Islet precursor cell (in vitro differentiated cells): ENCODE measurements at regions not wholly inside any gene's neighbourhood (a gene's known extent, or its start where the extent isn't known, plus 50 kb on each side); places are given as distances from the start of the nearest gene placed in this dataset.

Experiments used
- DNase-seq: peaks from one replicate; pipeline ENCODE4 v3.0.0-alpha.2; 2018

DNA sequence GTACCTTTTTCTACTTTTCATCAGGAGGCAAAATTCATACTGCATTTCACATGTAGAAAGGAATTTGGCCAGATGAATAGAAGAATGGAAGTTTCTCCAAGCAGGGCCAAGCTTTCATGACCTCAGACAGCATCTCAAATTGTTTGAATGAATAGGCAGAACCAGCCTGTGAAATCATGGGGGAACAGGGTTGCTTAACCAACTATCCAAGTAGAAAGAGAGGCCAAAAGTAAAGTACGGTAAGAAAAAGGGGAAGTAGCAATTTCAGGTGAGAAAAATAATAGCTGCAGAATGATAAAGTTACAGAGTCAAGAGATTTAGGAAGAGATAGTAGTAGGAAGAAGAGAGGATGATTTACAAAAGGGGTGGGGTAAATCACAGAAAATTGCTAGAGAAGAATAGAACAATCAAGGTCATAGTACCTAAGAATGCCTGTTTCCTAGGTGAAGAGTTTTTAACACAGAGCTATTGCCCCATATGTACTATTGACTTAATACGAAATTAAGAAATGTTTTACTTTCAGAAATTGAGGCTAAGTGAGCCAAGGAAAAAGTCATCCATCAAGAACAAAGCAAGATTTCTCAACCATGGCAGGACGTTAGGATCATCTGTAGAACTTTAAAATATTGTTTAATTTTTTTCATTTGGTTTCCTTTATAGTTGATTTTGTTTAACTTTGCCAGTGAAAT, 177.1 kb upstream of the TET2 start:
- DNase-seq: no peak

DNA sequence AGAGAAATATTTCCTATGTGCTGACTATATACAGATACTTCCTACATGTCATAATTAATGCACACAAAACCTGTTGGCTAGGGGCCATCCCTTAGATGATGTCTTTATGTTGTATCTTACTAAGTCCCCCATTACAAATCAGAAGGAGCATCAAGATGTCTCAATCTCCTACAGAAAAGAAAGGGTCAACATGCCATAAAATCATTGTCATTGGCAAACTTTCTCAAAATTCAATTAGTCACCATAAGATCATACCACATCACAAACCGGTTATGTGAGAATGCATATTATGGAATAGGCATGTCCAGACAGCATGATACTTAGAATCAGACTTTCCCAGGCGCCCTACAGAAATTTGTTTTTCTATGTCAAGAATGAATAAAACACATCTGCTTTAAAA, 175.2 kb upstream of the TET2 start:
- no peak for DNase-seq

DNA sequence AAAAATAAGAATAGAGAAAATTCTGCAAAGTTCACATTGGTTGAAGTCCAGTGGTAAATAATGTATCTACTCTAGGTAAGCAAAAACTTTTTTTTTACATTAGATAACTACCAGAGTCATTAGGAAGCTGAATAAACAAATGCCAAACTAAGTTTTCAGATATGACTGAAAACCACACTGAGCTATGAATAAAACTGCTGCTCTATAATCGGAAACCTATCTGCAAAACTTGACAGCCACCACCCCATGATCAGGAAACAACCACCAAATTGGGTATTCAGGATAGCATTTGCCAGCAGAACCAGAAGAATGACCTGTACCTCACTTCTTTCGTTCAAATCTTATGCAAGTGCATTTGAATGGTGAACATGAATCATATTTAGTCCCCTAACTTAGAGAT, 173.0 kb upstream of the TET2 start:
- DNase-seq: no peak

DNA sequence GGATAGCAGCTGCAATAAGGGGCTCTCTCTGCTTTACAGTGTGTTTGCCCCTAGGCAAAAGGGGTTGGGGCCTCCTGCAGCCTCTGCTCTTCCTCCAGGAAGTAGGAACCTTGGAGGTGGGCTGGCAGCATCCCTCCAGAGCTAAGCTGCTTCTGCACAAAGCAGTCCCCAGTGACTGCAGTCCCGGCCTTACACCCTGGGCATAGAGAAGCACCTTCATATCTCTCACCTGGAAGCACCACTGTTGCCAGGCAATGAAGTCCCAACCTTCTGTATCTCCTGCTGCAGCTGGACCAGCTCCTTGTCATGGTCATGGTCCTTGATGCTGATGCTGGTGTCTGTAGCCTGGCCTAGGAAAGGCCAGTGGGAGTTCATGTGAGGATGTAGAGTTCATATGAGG, 171.1 kb upstream of the TET2 start:
- DNase-seq: no peak

DNA sequence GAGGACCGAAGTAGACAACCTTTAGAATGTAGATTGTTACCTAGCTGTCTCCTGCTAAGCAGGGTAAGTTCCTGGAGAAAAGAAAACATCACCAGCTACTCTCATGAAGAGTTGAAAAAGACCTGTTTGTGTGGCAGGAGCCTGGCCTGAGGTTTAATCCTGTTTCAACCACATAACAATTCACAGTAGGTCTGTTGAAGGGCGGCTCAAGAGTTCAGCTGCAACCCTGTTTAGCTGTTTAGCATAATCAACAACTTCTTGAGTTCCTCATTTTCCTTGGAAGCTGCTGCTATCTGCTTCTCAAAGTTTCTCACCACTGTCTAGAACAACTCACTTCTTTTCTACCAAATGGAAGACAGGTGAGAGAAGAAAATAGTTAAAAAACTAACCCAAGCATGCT, 170.4 kb upstream of the TET2 start:
- no peak for DNase-seq

DNA sequence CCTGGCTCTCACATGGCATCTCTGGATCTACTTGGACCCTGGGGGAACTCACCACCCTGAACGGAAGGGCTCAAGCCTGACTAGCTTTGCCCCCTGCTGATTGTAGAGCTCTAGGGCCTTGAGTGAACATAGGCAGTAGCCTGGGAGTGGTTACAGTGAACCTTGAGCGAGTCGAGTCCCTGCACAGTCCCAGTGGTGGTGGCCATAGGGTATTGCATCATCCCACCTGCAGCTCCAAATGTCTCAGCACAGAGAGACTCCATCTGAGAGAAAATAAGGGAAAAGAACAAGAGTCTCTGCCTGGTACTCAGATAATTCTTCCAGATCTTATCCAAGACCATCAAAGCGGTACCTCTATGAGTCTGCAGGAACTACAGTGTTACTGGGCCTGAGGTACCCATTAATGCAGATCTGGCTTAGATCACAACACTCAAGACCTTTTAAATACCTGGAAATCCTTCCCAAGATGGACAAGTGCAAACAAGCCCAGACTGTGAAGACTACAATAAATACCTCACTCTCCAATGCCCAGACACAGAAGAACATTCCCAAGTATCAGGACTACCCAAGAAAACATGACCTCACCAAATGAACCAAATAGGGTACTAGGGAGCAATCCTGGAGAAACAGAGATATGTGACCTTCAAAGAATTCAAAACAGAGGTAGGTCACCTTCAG, 167.5 kb upstream of the TET2 start:
- peak; percentile 64 for DNase-seq

DNA sequence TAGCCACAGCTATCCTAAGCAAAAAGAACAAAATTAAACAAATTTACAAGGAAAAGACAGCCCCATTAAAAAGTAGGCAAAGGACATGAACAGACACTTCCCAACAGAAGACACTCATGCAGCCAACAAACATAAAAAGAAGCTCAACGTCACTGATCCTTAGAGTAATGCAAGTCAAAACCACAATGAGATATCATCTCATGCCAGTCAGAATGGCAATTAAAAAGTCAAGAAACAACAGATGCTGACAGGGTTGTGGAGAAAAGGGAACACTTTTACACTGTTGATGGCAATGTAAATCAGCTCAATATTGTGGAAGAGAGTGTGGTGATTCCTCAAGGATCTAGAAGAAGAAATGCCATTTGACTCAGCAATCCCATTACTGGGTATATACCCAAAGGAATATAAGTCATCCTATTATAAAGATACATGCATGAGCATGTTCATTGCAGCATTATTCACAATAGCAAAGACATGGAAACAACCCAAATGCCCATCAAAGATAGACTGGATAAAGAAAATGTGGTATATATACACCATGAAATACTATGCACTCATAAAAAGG, 163.0 kb upstream of the TET2 start:
- DNase-seq: no peak

DNA sequence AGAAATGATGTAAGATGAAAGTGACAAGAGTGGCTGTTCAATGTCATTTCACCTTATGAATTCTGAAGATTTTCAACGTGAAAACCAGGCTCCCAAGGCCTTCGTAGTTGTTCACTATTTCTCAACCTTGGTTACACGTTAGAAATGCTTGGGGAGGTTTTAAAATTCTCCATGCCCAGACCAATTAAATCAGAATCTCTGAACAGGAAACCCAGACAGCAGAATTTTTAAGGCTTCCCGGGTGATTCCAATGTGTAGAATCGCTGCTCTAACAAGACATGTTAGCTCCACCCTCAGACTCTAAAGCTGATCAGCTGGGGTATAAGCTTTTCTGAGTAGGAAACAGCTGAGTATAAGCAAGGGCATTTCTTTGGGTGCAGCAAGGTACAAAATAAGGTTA, 160.4 kb upstream of the TET2 start:
- no peak for DNase-seq

DNA sequence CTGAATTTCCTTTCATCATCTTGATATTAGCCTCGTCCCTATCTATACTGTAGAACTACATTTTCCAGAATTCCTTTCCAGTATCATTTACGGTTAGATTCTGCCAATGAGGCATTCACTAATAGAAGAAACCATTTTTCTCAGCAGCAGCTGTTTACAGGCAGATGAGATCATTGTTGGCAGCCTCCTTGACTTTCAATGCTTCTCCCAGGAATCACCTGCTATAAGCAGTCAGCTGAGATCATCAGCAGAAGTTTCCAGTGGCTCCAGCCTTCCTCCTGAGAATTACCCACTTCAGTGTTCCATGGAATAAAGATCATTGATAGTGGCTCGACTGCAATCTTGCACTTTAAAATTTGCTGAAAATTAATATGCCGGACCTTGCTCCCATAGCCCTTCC, 157.3 kb upstream of the TET2 start:
- no peak for DNase-seq

DNA sequence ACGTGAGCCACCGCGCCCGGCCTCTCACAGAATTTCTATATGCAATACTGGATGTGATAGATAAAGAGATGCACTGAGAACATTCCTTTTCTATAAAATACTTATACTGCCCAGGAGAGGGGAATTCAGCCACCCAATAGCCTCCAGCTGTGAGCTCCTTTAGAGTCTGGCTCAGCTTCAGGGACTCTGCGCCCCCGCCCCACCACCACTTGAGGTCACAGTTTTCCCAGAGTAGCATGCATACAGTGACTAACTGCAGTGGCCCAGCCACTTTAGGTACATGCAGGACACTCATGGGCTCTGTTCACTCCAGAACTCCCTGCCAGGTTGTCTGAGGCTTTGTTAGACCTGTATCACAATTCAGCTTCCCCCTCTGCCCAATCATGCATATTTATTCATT, 144.4 kb upstream of the TET2 start:
- peak; percentile 77 for DNase-seq

DNA sequence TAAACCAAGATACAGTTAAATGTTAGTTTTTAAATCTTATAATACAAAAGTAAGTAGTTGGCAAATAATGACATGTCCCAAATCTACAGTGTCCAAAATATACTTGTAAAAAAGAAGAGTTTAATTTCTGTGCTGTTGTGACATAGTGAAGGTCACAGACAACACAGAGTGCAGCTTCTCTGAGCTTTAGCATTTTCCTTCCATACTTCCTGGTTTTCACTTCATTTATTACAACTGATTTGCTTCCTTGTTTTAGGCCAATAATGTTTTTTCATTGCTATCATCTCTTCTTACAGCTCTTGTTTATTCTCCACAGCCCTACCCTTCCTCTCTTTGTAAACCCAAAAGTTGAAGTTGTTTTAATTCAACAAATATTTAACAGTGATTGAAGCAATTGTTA, 132.4 kb upstream of the TET2 start:
- DNase-seq: no peak

DNA sequence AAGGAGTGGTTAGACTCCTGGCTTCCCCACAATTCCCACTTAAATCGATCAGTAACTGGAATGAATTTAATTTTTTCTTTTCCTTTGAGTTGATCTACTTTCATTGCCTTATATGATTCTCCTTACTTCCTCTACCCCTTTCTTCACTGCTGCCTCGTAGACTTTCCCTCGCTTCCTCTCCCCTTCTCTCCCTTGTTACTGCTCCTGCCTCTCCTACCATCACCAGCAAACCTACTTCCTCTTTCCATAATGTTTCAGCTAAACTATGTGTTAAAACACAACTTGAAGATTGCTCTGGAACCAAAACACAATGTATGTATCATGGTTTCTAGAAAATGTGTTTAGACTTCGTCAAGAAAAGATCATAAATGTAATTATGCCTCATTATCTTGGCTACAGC, 132.0 kb upstream of the TET2 start:
- DNase-seq: no peak

DNA sequence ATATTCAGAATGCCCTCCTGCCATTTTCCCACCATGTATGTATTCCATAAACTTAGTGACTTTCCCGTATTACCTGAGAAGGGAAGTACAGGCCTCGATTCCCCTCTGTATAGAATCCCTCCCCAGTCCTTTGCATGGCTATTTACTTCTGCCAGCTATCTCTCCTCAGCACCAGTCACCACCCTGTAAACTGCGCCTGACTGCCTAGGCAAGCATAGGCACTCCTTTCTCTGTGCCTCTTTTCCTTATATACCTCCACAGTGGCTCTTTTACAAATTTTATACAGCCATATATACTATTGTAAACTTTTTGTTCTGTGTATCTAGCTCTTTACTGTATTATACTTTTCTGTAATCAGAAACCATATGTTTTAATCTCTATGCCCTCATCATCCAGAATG, 130.9 kb upstream of the TET2 start:
- DNase-seq: no peak

DNA sequence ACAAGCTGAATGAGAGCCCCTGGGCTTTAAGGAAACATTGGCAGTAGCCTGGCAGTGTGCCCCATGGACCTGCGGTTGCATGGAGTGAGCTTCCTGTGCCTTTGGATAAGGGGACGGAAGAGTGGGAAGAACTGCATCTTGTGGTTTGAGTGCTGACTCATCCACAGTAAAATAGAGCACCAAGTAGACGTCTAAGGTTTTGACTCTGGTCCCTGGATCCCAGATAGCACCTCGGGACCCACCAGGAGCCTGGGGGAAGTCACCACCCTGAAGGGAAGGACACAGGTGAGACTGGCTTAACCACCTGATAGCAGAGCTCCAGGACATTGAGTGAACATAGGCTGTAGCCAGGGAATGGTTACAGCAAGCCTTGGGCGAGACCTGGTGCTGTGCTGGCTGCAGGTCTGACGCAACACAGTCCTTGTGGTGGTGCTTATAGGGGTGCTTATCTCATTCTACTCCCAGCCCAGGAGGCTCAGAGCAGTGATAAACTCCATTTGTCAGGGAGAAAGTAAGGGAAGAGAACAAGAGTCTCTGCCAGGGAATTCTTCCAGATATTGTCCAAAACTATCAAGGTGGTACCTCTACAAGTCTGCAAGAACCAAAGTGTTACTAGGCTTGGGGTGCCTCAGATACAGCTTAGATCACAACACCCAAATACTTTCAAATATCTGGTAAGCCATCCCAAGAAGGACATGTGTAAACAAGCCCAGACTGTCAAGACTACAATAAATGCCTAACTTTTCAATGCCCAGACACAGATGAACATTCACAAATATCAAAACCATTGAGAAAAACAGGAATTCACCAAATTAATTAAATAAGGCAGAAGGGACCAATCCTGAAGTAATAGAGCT, 123.6 kb upstream of the TET2 start:
- DNase-seq: peak; percentile 84

DNA sequence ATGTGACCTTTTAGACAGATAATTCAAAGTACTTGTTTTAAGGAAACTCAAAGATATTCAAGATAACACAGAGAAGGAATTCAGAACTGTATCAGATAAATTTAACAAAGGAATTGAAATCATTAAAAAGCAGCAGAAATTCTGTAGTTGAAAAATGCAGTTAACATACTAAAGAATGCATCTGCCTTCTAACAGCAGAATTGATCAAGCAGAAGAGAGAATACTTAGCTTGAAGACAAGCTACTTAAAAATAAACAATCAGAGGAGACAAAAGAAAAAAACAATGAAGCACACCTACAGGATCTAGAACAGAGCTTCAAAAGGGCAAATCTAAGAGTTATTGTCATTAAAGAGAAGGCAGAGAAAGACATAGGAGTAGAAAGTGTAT, 123.0 kb upstream of the TET2 start:
- no peak for DNase-seq

DNA sequence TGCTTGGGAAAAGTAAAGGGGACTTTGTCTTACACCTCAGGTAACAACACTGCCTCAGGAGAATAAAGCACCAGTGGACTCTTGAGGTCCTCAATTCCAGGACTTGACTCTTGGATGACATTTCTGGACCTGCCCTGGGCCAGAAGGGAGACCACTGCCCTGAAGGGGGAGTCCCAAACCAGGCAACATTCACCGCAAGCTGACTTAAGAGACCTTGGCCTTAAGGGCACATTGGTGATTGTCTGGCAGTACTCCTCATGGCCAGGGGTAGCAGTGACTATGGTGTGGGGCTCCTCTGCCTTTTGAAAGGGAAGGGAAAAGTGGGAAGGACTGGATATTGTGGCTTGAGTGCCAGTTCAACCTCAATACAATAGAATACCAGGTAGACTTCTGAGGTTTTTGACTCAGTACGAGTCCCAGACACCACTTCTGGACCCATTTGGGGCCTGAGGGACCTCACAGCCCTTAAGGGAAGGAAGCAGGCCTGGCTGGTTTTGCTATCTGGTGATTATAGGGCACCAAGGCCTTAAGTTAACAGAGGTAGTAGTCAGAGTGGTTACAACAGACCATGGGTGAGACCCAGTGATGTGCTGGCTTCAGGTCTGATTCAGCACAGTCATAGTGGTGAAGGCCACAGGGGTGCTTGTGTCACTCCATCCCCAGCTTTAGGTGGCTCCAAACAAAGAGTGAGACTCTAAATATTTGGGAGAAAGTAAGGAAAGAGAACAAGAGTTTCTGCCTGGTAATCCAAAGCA, 121.2 kb upstream of the TET2 start:
- peak; percentile 53 for DNase-seq

DNA sequence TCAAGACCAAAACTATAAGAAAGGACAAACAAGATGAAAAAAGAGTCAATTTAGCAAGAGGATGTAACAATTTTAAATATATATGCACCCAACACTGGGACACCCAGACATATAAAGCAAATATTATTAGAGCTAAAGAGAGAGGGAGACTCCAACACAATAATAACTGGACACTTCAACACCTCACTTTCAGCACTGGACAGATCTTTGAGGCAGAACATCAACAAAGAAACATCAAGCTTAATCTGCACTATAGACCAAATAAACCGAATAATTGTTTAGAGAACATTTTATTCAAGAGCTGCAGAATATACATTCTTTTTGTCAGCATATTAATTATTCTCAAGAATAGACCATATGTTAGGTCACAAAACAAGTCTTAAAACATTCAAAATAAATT, 109.7 kb upstream of the TET2 start:
- DNase-seq: no peak

DNA sequence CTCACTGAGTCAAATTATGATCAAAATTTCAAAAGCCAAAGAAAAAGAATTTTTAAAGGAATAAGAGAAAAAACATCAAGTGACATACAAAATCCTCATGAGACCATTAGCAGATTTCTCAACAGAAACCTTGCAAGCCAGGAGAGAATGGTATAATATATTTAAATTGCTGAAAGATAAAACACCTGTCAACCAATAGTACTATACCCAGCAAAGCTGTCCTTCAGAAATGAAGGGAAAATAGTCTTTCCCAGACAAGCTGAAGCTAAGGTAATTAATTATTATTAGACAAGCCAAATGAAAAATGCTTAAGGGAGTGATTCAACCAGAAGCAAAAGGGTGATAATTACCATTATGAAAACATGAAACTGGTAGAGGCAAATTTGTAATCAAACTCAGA, 104.2 kb upstream of the TET2 start:
- DNase-seq: no peak

DNA sequence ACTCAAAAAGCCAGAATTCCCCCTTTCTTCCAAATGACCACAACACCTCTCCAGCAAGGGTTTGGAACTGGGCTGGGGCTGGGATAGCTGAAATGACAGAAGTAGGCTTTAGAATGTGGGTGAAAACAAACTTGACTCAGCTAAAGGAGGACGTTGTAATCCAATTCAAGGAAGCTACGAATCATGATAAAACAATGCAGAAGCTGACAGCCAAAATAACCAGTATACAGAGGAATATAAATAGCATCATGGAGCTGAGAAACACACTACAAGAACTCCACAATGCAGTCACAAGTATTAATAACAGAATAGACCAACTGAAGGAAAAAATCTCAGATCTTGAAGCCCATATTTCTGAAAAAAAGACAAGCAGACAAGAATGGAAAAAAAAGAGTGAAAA, 95.8 kb upstream of the TET2 start:
- no peak for DNase-seq

DNA sequence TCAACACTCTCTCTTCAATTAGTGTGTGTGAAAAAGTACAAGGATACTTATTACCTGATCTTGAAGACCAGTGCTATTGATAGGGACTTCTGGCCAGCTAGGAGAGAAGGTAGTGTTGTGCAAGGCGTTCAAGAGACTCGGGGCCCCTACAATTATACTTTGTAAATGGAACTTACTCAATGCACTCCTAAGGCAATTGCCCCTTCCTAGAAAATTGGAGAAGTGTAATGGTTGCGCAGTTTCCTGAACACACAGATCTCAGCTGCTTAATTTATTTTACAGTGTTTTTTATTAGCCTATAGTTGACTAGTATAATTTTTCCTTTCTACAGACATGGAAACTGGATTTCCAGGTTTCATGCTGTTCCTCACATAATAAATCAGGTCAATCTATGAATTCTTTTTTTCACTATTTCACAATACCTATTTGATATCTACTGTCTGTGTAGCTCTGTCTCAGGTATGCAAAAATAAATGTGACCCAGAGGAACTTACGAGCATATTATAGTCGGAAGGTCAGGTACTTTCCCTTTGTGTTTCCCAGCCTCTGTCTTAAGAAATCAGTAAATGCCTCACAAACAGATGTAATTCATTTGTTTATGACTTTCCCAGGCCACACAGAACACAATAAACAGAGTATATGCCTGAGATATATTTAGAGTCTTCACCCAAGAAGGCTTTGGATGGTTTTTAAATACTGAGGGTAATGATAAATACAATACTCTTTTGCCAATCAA, 89.1 kb upstream of the TET2 start:
- DNase-seq: no peak

DNA sequence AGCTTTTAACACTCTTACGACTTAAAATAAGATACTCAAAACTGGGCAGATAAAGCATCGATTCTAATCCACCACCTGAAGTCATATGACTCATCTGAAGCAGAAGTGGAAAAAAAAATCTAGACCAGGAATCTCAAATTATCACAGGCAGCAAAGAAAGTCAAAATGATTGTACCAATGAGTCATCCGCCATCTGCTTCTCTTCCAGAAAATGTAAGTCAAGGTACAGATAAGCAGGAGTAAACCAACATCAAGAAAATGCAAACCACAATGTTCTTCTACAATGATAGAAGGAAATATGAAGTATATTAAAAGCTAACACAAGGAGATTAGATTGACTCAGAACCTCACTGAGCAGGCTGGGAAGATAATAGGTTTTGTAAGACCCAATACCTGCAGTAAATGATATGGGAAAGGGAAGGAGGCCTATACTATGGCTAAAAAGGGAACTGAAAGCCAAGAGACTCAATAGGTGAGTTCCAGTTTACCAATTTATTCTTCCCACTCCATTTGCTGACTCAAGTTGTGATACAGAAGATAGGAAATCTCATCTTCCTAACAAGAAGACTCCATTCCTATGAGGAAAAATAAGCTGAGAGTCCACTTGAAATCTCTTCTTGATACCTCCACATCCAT, 88.4 kb upstream of the TET2 start:
- no peak for DNase-seq

DNA sequence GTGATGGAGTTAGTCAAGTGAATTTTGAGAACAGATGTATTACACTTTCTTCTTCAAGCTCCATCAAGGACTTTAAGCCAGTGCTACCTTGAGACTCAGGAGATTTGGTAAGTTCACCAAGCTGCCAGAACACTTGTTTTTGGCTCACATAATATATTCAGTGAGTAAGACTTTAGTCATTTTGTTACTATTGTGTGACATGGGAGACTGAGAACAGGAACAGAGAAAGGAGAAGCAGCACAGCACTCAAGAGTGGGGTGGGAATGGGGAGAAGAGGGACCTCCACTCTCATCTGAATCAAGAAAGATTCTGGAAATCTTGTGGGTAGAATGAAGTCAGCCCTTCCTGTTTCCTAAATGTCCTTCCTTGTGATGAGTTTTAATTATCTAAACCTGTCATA, 87.3 kb upstream of the TET2 start:
- DNase-seq: no peak
